Chondrocyte (in vitro differentiated cells): ENCODE measurements at regions not wholly inside any gene's neighbourhood (a gene's known extent, or its start where the extent isn't known, plus 50 kb on each side); places are given as distances from the start of the nearest gene placed in this dataset.

ENCODE experiments used
- DNase-seq: peaks from one replicate; pipeline ENCODE4 v3.0.0; 2021; ENCODE audit warnings: mixed read lengths, low spot score
- H3K27ac Mint-ChIP-seq: one replicate; pipeline ENCODE4 v1.8.0; 2021; ENCODE audit warnings: mild to moderate bottlenecking, moderate library complexity, mixed read lengths; ENCODE audit not compliant: unreplicated experiment
- H3K27me3 Mint-ChIP-seq: 2 replicates; pipeline ENCODE4 v1.8.0; 2021; ENCODE audit warnings: low read depth, mixed read lengths
- H3K36me3 Mint-ChIP-seq: 2 replicates; pipeline ENCODE4 v1.8.0; 2021; ENCODE audit warnings: low read depth, mixed read lengths
- H3K4me1 Mint-ChIP-seq: 2 replicates; pipeline ENCODE4 v1.8.0; 2021; ENCODE audit warnings: low read depth, mild to moderate bottlenecking, mixed read lengths
- H3K4me3 Mint-ChIP-seq: one replicate; pipeline ENCODE4 v1.8.0; 2021; ENCODE audit warnings: mild to moderate bottlenecking, moderate library complexity, mixed read lengths; ENCODE audit not compliant: unreplicated experiment
- H3K9me3 Mint-ChIP-seq: 2 replicates; pipeline ENCODE4 v1.8.0; 2021; ENCODE audit warnings: low read depth, mixed read lengths
- CTCF ChIP-seq: fragments of 200-600 bp; sonication (generic); IDR thresholded peaks from 2 replicates; pipeline ENCODE4 v1.5.0; 2021; ENCODE audit warnings: antibody characterized with exemption, mild to moderate bottlenecking, moderate library complexity

GRCh38 chr1:94302497-94302896, 65.1 kb upstream of the ARHGAP29 start:
- no peaks in the 10 kb centered on the region for H3K9me3 Mint-ChIP-seq
- no peak overlapping the region for H3K27ac Mint-ChIP-seq
- DNase-seq: no peak
- no peaks in the 10 kb centered on the region for H3K27me3 Mint-ChIP-seq
- no peak for TF ChIP-seq CTCF
- no peaks in the 10 kb centered on the region for H3K36me3 Mint-ChIP-seq
- H3K4me3 Mint-ChIP-seq: no peak overlapping the region
- H3K4me1 Mint-ChIP-seq: peaks cover 53% of the 10 kb centered on the region

- no peaks in the 10 kb centered on the region for H3K27me3 Mint-ChIP-seq
- H3K4me1 Mint-ChIP-seq: peaks cover 41% of the 10 kb centered on the region
- no peak overlapping the region for H3K4me3 Mint-ChIP-seq
- H3K9me3 Mint-ChIP-seq: no peaks in the 10 kb centered on the region
- H3K27ac Mint-ChIP-seq: no peak overlapping the region
- DNase-seq: no peak
- TF ChIP-seq CTCF: no peak
- H3K36me3 Mint-ChIP-seq: no peaks in the 10 kb centered on the region
Observed at GRCh38 chr1:94301186-94301585, 63.8 kb upstream of the ARHGAP29 start.

GRCh38 chr1:94300731-94301130, 63.3 kb upstream of the ARHGAP29 start:
- peaks cover 36% of the 10 kb centered on the region for H3K4me1 Mint-ChIP-seq
- no peak overlapping the region for H3K4me3 Mint-ChIP-seq
- no peaks in the 10 kb centered on the region for H3K36me3 Mint-ChIP-seq
- no peak overlapping the region for H3K27ac Mint-ChIP-seq
- DNase-seq: no peak
- H3K9me3 Mint-ChIP-seq: no peaks in the 10 kb centered on the region
- H3K27me3 Mint-ChIP-seq: no peaks in the 10 kb centered on the region
- TF ChIP-seq CTCF: no peak

- Mint-ChIP-seq H3K36me3 (no peaks in the 10 kb centered on the region), H3K9me3 (no peaks in the 10 kb centered on the region), H3K27ac (peak overlapping the region; percentile 49), H3K27me3 (no peaks in the 10 kb centered on the region), H3K4me3 (no peak overlapping the region), H3K4me1 (peaks cover 28% of the 10 kb centered on the region)
- no peak for DNase-seq
- no peak for TF ChIP-seq CTCF
Observed at GRCh38 chr1:94299627-94300553, 62.5 kb upstream of the ARHGAP29 start.

GRCh38 chr1:94298861-94299260, 61.5 kb upstream of the ARHGAP29 start:
- TF ChIP-seq CTCF: no peak
- no peak for DNase-seq
- H3K4me3 Mint-ChIP-seq: no peak overlapping the region
- H3K9me3 Mint-ChIP-seq: no peaks in the 10 kb centered on the region
- no peak overlapping the region for H3K27ac Mint-ChIP-seq
- H3K4me1 Mint-ChIP-seq: peaks cover 22% of the 10 kb centered on the region
- no peaks in the 10 kb centered on the region for H3K27me3 Mint-ChIP-seq
- no peaks in the 10 kb centered on the region for H3K36me3 Mint-ChIP-seq
